Activated naive CD8-positive, alpha-beta T cell treated with anti-CD3 and anti-CD28 coated beads, Interleukin-2, amount 50 U/mL, for 24 hours (primary cell): ENCODE measurements at regions not wholly inside any gene's neighbourhood (a gene's known extent, or its start where the extent isn't known, plus 50 kb on each side); places are given as distances from the start of the nearest gene placed in this dataset.
"Not testable (repeated sequence)": the region's sequence is repeated elsewhere in the genome, so short reads cannot be mapped to it uniquely, and the experiment has no call there.

Source experiments
- ATAC-seq: fragments of 150-1000 bp; cut with Tn5 transposase; one replicate; pipeline ENCODE4 v1.10.0; 2021
- DNase-seq: peaks from one replicate; pipeline ENCODE4 v3.0.0; 2021
- H3K27ac Mint-ChIP-seq: one replicate; pipeline ENCODE4 v1.8.0; 2021; ENCODE audit warnings: mild to moderate bottlenecking, mixed read lengths
- H3K27me3 Mint-ChIP-seq: one replicate; pipeline ENCODE4 v1.8.0; 2021; ENCODE audit warnings: mixed read lengths
- H3K36me3 Mint-ChIP-seq: one replicate; pipeline ENCODE4 v1.8.0; 2021; ENCODE audit warnings: low read depth, mixed read lengths
- H3K4me1 Mint-ChIP-seq: one replicate; pipeline ENCODE4 v1.8.0; 2021; ENCODE audit warnings: mixed read lengths
- H3K4me3 Mint-ChIP-seq: one replicate; pipeline ENCODE4 v1.8.0; 2021; ENCODE audit warnings: mild to moderate bottlenecking, moderate library complexity, mixed read lengths
- H3K9me3 Mint-ChIP-seq: one replicate; pipeline ENCODE4 v1.8.0; 2021; ENCODE audit warnings: mixed read lengths

GRCh38 chr6:9841886-9842725 is 572.8 kb downstream of the TFAP2A start:
- H3K4me3 Mint-ChIP-seq = no peak overlapping the region
- no peak overlapping the region for H3K27ac Mint-ChIP-seq
- ATAC-seq = no peak
- DNase-seq = no peak
- H3K4me1 Mint-ChIP-seq = no peaks in the 10 kb centered on the region
- H3K36me3 Mint-ChIP-seq = no peaks in the 10 kb centered on the region
- peaks cover 15% of the 10 kb centered on the region for H3K9me3 Mint-ChIP-seq
- no peaks in the 10 kb centered on the region for H3K27me3 Mint-ChIP-seq

GRCh38 chr6:9834233-9834632 is 580.6 kb downstream of the TFAP2A start:
- no peak overlapping the region for H3K4me3 Mint-ChIP-seq
- ATAC-seq = no peak

GRCh38 chr6:9831783-9832182 is 583.1 kb downstream of the TFAP2A start:
- Mint-ChIP-seq H3K9me3 (no peaks in the 10 kb centered on the region), H3K36me3 (no peaks in the 10 kb centered on the region), H3K4me1 (no peaks in the 10 kb centered on the region), H3K27me3 (no peaks in the 10 kb centered on the region), H3K4me3 (no peak overlapping the region), H3K27ac (no peak overlapping the region)
- ATAC-seq (no peak), DNase-seq (no peak)

More at GRCh38 chr6:9834233-9834632, 580.6 kb downstream of the TFAP2A start:
- no peak for DNase-seq
- no peaks in the 10 kb centered on the region for H3K27me3 Mint-ChIP-seq
- peaks cover 6% of the 10 kb centered on the region for H3K9me3 Mint-ChIP-seq
- no peaks in the 10 kb centered on the region for H3K4me1 Mint-ChIP-seq
- no peaks in the 10 kb centered on the region for H3K36me3 Mint-ChIP-seq
- no peak overlapping the region for H3K27ac Mint-ChIP-seq

GRCh38 chr6:9830808-9831207 is 584.1 kb downstream of the TFAP2A start:
- Mint-ChIP-seq H3K4me3 (no peak overlapping the region), H3K4me1 (no peaks in the 10 kb centered on the region), H3K36me3 (no peaks in the 10 kb centered on the region), H3K27ac (no peak overlapping the region), H3K27me3 (no peaks in the 10 kb centered on the region), H3K9me3 (peaks cover 3% of the 10 kb centered on the region)
- no peak for ATAC-seq
- no peak for DNase-seq

GRCh38 chr6:9825526-9825925 is 589.3 kb downstream of the TFAP2A start:
- Mint-ChIP-seq H3K27me3 (no peaks in the 10 kb centered on the region), H3K4me3 (no peak overlapping the region), H3K9me3 (peaks cover 13% of the 10 kb centered on the region), H3K27ac (no peak overlapping the region), H3K36me3 (no peaks in the 10 kb centered on the region), H3K4me1 (no peaks in the 10 kb centered on the region)
- no peak for DNase-seq
- no peak for ATAC-seq

- DNase-seq, H3K36me3 Mint-ChIP-seq, H3K9me3 Mint-ChIP-seq, H3K27ac Mint-ChIP-seq, H3K27me3 Mint-ChIP-seq, H3K4me1 Mint-ChIP-seq, H3K4me3 Mint-ChIP-seq, ATAC-seq: not testable (repeated sequence)
These were observed 604.1 kb downstream of the TFAP2A start for GRCh38 chr6:9810727-9811126.

- Mint-ChIP-seq H3K9me3 (peaks cover 8% of the 10 kb centered on the region), H3K36me3 (no peaks in the 10 kb centered on the region), H3K4me1 (no peaks in the 10 kb centered on the region), H3K27me3 (no peaks in the 10 kb centered on the region), H3K4me3 (no peak overlapping the region), H3K27ac (no peak overlapping the region)
- ATAC-seq (no peak), DNase-seq (no peak)
These were observed 604.6 kb downstream of the TFAP2A start for GRCh38 chr6:9810286-9810685.

- Mint-ChIP-seq H3K4me3 (no peak overlapping the region), H3K9me3 (peaks cover 8% of the 10 kb centered on the region), H3K4me1 (no peaks in the 10 kb centered on the region), H3K27ac (no peak overlapping the region), H3K27me3 (no peaks in the 10 kb centered on the region), H3K36me3 (no peaks in the 10 kb centered on the region)
- no peak for ATAC-seq
- no peak for DNase-seq
These were observed 608.7 kb downstream of the TFAP2A start for GRCh38 chr6:9806195-9806594.

GRCh38 chr6:9801249-9801754 is 613.6 kb downstream of the TFAP2A start:
- no peak for ATAC-seq
- Mint-ChIP-seq H3K4me3 (no peak overlapping the region), H3K9me3 (peaks cover 12% of the 10 kb centered on the region), H3K4me1 (no peaks in the 10 kb centered on the region), H3K27me3 (no peaks in the 10 kb centered on the region), H3K27ac (no peak overlapping the region), H3K36me3 (no peaks in the 10 kb centered on the region)
- no peak for DNase-seq

GRCh38 chr6:9799582-9799981 is 615.3 kb downstream of the TFAP2A start:
- Mint-ChIP-seq H3K4me1 (no peaks in the 10 kb centered on the region), H3K9me3 (peaks cover 4% of the 10 kb centered on the region), H3K4me3 (no peak overlapping the region)

GRCh38 chr6:9796827-9797226 is 618.0 kb downstream of the TFAP2A start:
- Mint-ChIP-seq H3K27me3 (no peaks in the 10 kb centered on the region), H3K9me3 (peaks cover 4% of the 10 kb centered on the region), H3K4me1 (no peaks in the 10 kb centered on the region), H3K27ac (no peak overlapping the region), H3K4me3 (no peak overlapping the region), H3K36me3 (no peaks in the 10 kb centered on the region)
- no peak for ATAC-seq
- DNase-seq = no peak

More at GRCh38 chr6:9799582-9799981, 615.3 kb downstream of the TFAP2A start:
- no peaks in the 10 kb centered on the region for H3K27me3 Mint-ChIP-seq
- ATAC-seq (no peak), DNase-seq (no peak)
- H3K36me3 Mint-ChIP-seq = no peaks in the 10 kb centered on the region
- H3K27ac Mint-ChIP-seq = no peak overlapping the region

- no peak overlapping the region for H3K4me3 Mint-ChIP-seq
- DNase-seq (no peak), ATAC-seq (no peak)
- peaks cover 5% of the 10 kb centered on the region for H3K9me3 Mint-ChIP-seq
- no peaks in the 10 kb centered on the region for H3K27me3 Mint-ChIP-seq
- no peaks in the 10 kb centered on the region for H3K4me1 Mint-ChIP-seq
- no peaks in the 10 kb centered on the region for H3K36me3 Mint-ChIP-seq
- H3K27ac Mint-ChIP-seq = no peak overlapping the region
These were observed 619.0 kb downstream of the TFAP2A start for GRCh38 chr6:9795880-9796279.

- H3K4me3 Mint-ChIP-seq = no peak overlapping the region
- ATAC-seq (no peak), DNase-seq (no peak)
- H3K27ac Mint-ChIP-seq = no peak overlapping the region
- H3K9me3 Mint-ChIP-seq = peaks cover 4% of the 10 kb centered on the region
- no peaks in the 10 kb centered on the region for H3K36me3 Mint-ChIP-seq
- H3K27me3 Mint-ChIP-seq = no peaks in the 10 kb centered on the region
- H3K4me1 Mint-ChIP-seq = no peaks in the 10 kb centered on the region
These were observed 625.7 kb downstream of the TFAP2A start for GRCh38 chr6:9789201-9789600.

GRCh38 chr6:9784786-9785185 is 630.1 kb downstream of the TFAP2A start:
- H3K4me1 Mint-ChIP-seq = no peaks in the 10 kb centered on the region
- no peak for ATAC-seq
- DNase-seq = no peak
- no peaks in the 10 kb centered on the region for H3K36me3 Mint-ChIP-seq
- H3K4me3 Mint-ChIP-seq = no peak overlapping the region
- no peaks in the 10 kb centered on the region for H3K27me3 Mint-ChIP-seq
- peaks cover 3% of the 10 kb centered on the region for H3K9me3 Mint-ChIP-seq
- H3K27ac Mint-ChIP-seq = no peak overlapping the region

- H3K4me1 Mint-ChIP-seq = no peaks in the 10 kb centered on the region
- peaks cover 3% of the 10 kb centered on the region for H3K9me3 Mint-ChIP-seq
- no peak overlapping the region for H3K4me3 Mint-ChIP-seq
- ATAC-seq = no peak
- DNase-seq = no peak
- peaks cover 2% of the 10 kb centered on the region for H3K27me3 Mint-ChIP-seq
- H3K36me3 Mint-ChIP-seq = no peaks in the 10 kb centered on the region
- H3K27ac Mint-ChIP-seq = no peak overlapping the region
These were observed 631.3 kb downstream of the TFAP2A start for GRCh38 chr6:9783567-9783966.
